ENCODE measurements at regions not wholly inside any gene's neighbourhood (a gene's known extent, or its start where the extent isn't known, plus 50 kb on each side); places are given as distances from the start of the nearest gene placed in this dataset.

DNA sequence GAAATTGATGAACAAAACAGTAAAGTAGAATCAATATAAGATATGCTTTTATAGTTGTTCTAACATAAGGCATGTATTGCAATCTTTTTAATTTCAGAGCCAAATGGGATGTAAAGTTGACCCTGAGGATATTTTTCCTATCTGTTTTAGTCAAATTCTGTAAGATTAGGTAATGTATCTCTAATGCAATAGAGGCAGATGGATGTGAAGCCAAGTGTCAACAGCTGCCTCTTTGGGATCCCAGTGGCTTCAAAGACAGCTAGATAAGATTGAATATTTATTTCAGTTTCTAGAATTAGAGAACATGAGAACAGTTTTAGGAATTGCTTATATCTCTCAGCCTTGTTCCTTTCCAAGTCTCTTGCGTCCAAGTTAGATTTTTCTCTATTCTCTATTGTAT lies 208.3 kb downstream of the DNAJB9 start:
- TF ChIP-seq NR2C2 (IDR thresholded peaks at IDR 0.05; ENCODE audit: borderline replicate concordance, control insufficient read depth, insufficient read length, low read depth) (no peak), CTCF (IDR thresholded peaks at IDR 0.05 in 2 of 3, conservative IDR thresholded peaks at IDR 0.05 in 1 of 3; ENCODE audit: control insufficient read depth in 2 of 3, extremely low read depth in 1 of 3, insufficient read depth in 1 of 3, low read depth in 3 of 3, low read length in 3 of 3) (no peak), GABPA (IDR thresholded peaks at IDR 0.05; ENCODE audit: low read depth) (no peak), MYB (IDR thresholded peaks at IDR 0.05; ENCODE audit: borderline replicate concordance, low read depth, low read length) (no peak)
